NCI-H2081 treated with DMSO at 0.1 percent for 48 hours (cell line): ENCODE measurements at regions not wholly inside any gene's neighbourhood (a gene's known extent, or its start where the extent isn't known, plus 50 kb on each side); places are given as distances from the start of the nearest gene placed in this dataset.
"Not testable (repeated sequence)": the region's sequence is repeated elsewhere in the genome, so short reads cannot be mapped to it uniquely, and the experiment has no call there.

Source experiments
- DNase-seq: peaks from one replicate; lab custom pipeline; 2025; lab: John Stamatoyannopoulos, UW

DNA sequence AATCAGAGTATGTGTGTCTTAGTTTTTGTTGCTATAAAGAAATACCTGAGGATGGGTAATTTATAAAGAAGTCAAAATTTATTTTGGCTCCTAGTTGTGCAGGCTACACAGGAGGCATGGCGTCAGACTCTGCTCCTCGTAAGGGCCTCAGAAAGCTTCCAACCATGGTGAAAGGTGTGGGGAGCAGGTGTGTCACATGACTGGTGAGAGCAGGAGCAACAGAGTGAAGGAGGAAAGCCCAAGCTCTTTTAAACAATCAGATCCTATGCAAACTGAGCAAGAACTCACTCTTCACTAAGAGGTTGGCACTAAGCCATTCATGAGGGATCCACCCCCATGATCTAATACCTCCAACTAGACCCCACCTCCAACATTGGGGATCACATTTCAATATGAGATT is 1524.3 kb downstream of the HACE1 start:
- no peak for DNase-seq

DNA sequence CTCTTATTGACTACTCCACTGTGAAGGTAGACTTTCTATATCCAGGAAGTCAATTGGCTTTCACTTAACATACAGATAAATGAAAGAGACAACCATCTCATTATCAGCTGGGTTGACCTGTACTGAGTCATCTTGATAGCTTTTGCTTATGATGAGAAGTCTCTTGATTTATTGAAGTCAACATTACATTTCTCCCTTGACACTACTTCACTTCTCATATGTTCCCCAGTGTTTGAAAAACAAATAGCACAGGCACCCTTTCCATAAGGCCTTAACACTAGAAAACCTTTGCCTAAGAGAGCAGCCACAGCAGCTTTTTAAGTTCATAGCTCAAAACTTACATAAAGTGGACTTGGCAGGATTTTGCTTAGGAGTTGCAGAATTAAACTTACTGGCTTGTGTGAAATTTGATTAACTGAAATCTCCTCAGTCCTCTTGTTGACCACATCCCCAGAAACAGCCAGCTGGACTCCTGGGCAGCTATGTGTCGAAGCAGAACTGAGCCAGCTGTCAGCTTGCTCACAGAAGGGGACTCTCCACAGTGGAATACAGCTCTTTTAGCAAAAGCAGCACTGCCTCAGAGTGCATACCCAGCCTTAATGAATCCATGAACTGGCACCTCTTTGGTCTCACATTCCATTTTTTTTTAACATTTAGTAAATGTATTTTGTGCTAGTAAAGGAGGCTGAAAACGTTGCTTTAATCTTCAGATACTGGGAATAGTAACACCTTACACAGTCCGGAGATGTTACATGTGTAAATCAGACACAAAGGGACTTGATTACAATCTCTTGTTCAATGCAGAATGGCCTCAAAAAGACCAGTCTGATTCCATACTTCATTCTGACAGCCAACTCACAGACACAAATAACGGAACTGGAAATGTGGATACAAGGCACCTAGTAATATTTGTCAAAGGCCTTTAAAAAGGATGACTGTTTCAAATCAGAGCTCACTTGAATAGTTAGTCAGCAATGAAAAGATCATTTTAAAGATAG is 1532.7 kb downstream of the HACE1 start:
- no peak for DNase-seq

DNA sequence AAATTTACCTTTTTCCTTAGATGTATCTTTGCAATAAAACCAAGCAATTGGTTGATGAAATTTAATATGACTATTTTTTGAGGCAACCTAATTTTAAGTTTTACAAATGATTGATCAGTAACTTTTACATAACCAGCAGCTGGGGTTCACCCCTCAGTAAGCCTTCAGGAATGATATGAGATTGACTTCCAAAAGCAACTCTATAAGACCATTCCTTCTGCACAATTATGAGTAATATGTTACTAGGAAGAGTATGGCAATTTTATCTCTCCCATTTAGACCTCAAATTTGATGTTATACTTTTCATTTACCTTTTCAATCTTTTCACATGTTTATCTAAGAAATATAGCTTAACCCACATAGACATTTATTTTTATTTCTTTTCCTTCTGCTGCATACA is 1546.3 kb downstream of the HACE1 start:
- DNase-seq = no peak

DNA sequence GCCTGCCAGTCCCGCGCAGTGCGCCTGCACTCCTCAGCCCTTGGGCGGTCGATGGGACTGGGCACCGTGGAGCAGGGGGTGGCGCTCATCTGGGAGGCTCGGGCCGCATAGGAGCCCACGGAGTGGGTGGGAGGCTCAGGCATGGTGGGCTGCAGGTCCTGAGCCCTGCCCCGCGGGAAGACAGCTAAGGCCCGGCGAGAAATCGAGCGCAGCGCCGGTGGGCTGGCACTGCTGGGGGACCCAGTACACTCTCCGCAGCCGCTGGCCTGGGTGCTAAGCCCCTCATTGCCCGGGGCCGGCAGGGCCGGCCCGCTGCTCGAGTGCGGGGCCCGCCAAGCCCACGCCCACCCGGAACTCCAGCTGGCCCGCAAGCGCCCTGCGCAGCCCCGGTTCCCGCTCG is 1565.3 kb downstream of the HACE1 start:
- DNase-seq = not testable (repeated sequence)

DNA sequence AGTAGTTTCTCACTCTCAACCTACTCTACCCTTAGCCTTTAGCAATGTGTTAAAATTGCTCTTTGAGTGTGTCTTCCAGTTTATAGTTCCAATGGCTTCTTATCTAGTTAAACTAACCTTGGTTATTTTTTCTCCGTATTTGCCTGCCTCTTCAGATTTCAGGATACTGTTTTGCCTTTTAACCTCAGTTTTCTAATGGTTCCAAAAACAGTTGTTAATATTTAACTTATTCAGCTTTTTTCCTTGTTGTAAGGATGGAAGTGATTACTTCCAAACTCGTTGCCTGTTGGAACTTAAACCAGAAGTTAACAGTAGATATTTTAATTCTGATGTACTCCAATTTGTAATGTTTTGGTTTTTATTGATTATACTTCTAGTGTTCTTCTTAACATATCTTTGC is 1574.9 kb downstream of the HACE1 start:
- DNase-seq = no peak

DNA sequence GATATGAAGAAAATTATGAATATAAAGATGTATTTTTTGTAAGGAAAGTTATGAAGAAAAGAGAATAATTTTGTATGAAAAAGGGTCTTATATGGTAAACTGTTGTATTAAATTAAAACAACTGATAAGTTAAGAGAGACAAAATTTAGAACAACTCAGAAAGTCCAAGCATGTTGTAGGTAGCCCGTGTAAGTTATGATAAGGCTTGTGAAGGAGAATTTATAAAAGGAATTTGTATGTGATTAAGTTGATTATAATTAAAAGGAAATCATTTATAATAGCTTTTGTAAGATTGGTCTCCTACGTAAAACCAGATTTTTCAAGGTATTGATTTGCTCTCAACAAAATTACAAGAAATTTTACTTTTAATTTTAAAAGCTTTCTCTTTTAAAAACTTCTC is 1579.3 kb downstream of the HACE1 start:
- no peak for DNase-seq

DNA sequence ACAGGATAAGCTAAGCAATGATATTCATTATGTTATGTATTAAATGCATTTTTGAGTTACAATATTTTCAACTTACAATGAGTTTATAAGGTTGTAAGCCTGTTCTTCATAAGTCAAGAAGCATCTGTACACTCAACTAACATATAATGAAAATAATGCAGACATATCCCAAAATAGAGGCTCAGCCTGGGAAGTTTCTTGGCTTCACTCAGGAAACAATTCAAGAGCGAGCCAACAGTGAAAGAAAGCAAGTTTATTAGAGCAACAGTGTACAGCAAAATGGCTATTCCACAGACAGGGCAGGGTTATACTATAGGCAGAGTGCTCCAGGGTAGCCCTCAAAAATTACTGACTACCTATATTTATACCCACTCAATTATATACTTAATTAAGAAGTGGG is 1581.8 kb downstream of the HACE1 start:
- DNase-seq = no peak

DNA sequence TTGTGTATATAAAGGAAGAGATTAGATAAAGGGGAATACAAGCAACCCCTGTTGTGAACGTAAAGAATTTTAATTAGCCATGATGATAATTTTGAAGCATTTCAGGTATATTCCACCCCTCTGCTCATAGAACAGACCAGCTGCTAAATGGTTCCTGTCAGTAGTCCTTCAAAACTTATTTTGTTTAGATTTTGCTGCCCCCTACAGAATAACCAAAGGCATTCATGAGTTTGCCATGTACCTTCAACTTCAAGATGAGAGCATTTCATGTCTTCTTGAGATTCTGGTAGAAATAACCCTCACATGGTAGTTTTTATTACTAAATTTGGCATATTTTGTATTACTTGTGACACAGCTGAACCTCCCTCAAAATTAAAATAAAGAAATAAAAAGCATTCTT is 1586.7 kb downstream of the HACE1 start:
- no peak for DNase-seq

DNA sequence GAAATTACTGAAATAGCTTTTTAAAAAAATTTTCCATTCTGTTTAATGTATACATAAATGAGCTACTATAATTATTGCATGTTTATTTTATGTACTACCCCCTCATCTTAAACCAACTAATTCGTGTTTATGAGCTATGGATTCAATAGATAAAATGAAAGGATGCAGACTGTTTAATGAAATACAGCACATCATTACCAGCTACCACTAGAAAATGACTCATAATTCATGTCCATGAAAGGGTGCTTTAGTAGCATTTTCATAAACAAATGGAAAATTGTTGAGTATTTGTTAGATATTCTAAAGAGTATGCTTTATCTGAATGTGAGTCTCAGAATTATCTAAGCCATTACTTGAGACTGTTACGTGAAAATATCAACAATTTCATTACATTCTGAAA is 1590.1 kb downstream of the HACE1 start:
- no peak for DNase-seq

DNA sequence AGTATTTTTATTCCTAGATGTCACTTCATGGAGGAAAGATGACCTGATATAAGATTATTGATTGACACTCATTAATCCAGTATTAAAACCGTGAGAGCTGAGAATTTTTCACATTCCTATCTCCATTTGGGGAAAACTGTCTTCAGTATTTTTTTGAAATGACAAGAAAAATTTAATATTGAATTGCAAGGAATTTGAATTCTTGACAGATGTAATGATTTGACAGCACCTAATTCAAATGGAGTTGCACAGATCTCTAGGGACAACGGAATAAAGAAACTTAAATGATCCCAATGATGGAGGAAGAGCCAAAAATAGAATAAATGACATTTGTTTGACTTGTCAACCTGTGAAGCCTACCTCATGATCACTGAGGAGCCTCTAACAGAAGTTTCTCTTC is 1591.4 kb downstream of the HACE1 start:
- no peak for DNase-seq

DNA sequence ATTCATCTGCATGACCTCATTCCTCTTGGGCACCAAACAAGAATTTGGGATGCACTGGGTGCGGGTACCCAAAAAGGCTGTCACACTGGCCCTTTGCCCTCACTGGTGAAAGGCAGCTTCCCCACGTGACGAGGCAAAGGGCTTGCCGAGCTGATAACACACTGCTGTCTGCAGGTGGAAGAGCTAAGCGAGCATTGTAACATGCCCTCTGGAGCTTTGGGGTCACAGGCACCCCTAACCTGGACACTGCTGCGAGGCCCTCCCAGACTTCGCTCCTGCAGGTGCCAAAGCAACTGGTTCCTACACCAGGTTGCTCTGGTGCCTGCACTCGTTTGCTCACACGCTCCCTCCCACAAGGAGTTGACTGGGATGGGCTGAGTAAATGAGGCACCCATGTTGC is 1595.7 kb downstream of the HACE1 start:
- no peak for DNase-seq

DNA sequence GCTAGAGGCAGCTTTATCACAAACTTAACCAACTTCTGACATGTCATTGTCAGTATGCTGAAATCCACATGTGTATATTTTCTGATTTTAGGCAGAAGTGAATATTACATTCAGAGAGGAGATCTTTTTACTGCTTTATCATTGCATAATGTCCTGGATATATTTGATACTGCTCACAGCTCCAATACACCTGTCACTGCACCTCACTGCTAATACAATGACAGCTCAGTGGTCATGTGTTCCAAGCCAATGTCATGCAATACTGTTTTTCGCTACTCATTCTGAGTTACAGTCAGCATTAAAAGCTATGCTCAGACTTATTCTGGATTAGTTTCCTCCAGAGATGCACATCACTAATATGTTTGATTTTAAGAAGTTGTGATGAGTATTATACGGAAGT is 1604.6 kb downstream of the HACE1 start:
- DNase-seq = no peak

DNA sequence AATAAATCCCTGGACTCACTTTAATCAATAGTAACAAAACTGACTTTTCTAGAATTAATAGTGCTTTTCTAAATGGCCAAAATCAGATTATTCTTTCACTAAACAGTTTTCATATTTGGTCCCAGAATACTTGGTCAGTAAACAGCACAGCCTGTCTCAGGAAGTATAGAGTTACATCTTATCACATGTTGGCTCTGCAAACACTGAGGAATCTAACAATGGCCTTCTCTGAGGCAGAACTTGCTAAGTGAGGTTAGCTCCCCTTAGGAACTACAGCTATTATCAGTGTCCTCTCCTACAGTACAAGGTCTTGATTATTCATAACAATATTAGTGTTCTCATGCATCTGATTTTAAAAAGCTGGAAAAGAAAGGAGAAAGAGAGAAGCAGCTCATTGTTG is 1622.8 kb downstream of the HACE1 start:
- DNase-seq = no peak

DNA sequence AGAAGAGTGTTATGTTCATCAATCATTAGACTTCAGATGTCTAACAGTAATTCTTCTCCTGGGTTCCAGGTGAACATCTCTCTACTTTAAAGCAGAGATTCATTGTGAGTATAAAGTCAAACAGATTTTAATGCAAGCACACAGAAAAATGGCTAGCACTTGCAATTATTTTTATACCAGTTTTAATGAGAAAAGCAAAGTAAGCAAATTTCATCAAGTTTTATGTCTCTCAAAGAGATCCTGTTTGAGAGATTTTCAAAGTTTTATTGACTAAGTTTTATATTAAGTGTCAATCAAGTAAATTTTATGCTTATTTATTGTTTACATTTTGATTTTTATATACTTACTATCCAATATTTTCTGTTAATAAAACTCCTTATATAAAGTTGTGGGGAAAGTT is 1628.5 kb downstream of the HACE1 start:
- DNase-seq = no peak

DNA sequence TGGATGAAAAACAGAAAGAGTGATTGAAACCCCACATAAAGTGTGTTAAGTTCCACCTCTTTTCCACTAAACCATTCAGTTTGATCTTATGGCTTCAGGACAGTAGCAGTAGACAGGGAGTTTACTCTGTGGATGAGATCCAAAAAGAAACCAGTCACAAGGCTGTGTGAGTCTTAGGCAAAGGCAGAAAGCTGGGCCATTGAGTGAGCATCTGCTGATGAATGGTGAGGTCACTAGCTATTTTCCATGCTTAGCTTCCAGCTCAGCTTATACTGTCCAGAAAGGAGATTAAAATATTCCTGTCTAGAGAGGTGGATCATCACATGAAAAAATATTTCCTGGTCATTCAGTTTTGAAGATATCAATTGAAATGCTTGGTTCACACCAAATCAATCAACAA is 1643.9 kb downstream of the HACE1 start:
- no peak for DNase-seq

DNA sequence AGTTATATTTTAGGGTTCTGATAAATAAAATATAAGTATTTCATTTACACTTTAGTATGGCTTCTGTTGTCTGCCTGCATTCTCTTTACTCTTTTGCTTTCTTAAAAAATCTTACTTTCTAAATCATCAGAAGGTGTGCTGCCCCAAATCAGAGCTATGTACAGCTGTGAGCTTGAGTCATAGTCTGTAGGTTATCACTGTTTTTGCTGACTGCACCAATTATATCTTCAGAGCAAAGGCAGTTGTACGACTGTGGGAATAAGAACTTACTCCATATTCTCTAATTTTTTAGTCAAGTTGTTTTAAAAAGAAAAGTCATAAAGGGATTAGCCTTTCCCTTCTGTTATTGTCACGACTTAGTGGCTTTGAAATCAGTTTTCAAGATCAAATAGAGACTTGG is 1649.0 kb downstream of the HACE1 start:
- no peak for DNase-seq

DNA sequence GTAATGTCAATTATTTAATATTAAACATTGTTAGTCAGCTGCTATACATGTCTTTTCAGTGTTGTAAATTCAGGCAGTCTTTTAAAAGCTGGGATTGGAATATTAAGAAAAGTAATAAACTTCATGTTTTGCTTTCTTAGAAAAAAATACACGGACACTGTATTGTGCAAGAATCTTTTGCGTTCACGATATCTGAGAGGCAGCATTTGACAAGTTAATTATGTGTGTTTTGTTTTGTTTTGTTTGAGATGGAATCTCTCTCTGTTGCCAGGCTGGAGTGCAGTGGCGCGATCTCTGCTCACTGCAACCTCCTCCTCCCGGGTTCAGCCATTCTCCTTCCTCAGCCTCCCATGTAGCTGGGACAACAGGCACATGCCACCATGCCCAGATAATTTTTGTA is 1661.3 kb downstream of the HACE1 start:
- no peak for DNase-seq

DNA sequence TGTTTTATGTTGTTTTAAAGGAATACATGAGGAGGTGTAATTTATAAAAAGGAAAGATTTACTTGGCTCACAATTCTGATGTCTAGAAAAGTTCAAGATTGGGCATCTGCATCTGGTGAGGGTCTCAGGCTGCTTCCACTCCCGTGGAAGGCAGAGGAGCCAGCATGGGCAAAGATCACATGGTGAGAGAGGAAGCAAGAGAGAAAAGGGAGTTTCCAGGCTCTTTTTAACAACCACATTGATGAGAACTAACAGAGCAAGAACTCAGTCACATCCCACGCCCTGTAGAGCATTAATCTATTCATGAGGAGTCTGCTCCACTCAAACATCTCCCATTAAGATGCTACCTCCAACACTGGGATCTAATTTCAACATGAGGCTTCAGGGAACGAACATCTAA is 1666.3 kb downstream of the HACE1 start:
- DNase-seq = no peak

DNA sequence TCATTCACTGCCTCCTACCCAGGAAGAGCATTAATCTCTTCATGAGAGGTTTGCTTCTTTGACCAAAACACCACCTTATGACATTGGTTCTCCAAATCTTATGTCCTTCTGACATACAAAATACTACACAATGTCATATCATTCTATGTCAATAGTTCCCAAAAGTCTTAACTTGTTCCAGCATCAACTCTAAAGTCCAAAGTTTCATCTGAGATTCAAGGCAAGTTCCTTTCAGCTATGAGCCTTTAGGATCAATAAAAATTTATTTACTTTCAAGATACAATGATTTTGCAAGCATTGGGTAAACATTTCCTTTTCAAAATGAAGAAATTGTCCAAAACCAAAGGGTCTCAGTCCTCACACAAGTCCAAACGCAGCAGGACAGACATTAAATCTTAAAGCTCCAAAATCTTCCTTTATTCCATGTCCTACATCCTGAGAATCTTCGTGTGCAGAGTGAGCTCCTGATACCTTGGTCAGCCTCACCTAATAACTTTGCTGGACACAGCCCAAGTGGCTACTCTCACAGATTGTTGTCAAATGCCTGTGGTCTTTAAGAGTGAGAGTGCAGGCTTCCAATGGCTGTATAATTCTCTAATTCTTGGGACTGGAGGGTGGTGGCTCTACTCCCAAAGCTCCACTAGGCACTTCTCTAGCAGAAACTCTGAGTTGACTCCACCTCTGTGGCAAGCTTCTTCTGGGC is 1668.2 kb downstream of the HACE1 start:
- DNase-seq = no peak

DNA sequence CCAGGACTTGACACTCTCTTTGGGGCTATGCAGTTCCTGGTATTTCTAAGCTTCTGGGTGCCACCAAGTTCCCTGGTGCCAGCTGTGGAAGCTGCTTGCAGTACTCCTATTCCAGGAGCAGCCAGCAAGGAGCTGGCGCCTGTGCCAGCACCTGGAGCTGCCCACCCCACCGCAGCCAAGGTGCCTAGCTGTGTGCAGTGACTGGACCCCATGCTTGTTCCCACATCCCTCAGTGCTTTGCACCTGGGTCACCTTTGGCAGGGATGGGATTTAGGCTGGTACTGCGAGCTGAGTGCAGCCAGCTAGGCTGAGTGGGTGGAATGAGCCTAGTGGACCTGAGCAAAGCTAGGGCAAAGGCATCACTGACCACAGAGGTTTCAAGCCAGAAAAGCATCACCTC is 1674.9 kb downstream of the HACE1 start:
- no peak for DNase-seq

DNA sequence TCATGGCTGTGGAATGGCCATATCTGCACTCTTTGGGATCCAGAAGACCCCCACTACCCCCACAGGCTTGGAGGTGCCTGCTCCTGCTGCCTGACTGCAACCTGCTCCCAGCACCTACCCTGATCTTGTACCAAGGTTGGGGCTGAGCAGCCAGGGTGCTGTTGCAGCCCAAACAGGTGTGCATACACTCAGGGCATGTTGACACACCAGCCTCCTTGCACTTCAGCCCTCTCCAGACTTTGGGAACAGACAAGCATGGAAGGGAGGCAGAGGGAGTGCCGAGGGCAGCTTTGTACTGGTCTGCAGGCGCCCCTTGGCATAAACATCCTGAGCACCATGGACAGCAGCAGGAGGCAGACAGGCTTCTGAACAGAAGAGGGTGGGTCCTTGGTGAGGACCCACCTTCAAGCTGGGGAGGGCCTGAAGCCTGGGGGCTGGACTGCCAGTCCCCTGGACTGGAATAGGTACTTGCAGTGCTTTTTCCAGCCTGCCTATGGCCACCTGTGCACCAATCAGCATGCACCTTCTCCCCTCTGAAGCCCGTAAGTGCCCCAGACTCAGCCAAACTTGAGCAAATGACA is 1675.8 kb downstream of the HACE1 start:
- DNase-seq = no peak

DNA sequence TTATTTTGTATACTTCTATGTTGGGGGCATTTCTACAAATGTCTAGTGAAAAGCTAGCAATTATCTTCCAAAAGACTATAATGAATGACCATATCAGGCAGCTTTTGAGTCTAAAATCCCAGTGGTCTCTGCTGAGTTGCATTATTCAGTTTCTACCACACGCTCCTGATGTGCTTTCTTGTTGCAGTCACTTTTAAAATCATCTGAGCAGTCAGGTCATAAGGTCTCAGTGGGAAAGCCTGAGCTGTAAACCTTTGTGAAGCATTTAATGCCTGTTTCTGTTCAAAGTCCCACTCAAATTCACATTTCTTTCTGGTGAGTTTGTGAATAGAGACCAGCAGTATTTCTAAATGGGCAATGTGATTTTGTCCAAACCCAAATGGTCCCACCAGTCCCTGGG is 1681.5 kb downstream of the HACE1 start:
- no peak for DNase-seq

DNA sequence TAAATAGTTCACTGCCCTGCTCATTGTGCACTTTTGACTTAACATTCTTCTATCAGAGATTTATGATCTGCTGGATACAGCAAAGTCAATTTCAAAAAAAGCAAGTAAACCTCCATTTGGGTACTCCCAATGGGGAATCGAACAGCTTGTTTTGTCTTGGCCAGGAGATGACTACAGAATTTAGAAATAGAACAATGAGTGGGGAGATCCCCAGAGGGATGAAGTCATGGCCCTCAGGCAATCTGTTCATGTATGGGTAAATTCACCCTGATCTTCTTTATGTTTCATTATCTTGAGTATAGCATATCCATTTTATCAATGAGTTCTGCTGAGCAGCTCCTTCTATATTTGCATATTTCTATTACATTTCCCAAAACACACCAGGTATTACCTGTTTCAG is 1681.9 kb downstream of the HACE1 start:
- no peak for DNase-seq
